GM19025 (cell line): ENCODE measurements at regions not wholly inside any gene's neighbourhood (a gene's known extent, or its start where the extent isn't known, plus 50 kb on each side); places are given as distances from the start of the nearest gene placed in this dataset.

ENCODE experiments used
- ATAC-seq: cut with Tn5 transposase; IDR thresholded peaks from one replicate; pipeline ENCODE4 v1.9.1; 2021; ENCODE audit warnings: mild to moderate bottlenecking, low read depth, moderate library complexity; ENCODE audit not compliant: unreplicated experiment

GRCh38 chr16:86285938-86286921 lies 224.1 kb upstream of the FOXF1 start:
- ATAC-seq: no peak

DNA sequence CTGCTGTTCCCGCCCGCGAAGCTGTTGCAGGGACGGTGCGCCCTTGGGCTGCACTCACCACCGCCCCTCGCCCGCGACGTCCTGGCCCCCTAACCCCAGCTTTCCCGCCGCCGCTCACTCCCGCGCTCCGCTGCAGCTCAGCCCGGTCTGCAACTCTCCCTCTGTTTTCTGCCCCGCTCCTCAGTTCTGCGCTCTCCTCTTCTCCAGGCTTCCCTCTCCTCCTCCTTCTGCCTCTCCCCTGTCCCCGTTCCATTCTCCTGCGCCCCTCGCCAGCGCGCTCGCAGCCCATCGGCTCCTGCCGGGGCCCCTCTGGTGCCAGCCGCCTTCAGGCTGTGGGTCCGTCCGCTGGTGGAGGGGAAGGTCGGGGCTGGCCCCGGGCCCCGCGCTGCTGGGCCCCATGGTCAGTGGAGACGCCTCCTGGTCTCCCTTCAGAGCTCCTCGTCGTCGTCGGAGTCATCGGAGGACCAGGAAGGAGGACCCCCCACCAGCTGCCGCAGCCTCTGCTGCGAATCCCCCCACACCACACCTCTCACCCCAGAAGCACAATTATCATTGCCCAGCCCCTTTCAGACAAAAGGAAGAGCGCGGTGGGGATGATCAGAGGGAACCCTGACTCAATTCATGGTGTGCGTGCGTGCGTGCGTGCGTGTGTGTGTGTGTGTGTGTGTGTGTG lies 223.2 kb upstream of the FOXF1 start:
- ATAC-seq: no peak

DNA sequence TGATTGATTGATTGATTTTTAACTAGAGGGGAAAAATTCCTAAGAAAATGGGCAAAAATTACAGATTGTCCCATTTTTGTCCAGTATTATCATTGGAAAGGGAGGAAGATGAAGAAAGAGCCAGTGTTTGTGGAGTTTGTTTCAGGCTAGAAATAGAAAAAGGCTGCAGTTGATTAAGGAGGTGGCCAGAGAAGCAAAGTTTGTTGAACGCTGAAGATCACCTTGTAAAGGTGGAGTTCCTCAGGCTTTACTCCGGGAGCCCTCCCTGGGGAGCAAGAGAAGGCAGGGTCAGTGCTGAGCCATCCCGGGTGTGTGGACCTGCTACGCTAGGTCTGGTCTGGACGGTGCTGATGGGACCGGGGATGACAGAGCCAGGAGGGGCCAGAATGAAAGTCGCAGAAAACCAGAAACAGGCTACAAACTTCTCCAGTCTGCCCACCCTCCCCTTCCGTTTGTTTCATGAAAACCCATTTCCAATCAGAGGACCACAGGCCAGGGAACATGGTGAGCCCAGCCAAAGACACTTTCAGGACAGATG lies 222.6 kb upstream of the FOXF1 start:
- no peak for ATAC-seq

- ATAC-seq: no peak
These were observed 221.5 kb upstream of the FOXF1 start for GRCh38 chr16:86288716-86289294.

- ATAC-seq: no peak
These were observed 221.0 kb upstream of the FOXF1 start for GRCh38 chr16:86289304-86289703.

DNA sequence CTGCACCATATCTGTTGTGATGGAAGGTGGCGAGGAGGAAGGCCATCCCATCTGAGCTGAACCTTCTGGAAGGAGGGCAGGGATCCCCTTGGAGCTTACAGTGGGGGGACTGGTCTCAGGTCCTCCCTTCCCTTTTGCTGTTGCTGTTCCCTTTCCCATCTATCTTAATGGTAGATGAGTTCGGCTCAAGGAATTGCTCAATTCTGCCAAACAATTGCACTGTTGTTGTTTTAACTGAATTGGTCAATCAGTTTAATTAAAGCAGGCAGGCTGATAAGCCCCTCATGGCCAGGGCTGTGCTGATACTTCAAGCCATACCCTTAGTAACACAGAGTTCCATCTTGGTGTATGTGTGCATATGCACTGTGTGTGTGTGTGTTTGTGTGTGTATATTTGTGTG lies 220.4 kb upstream of the FOXF1 start:
- ATAC-seq: no peak

DNA sequence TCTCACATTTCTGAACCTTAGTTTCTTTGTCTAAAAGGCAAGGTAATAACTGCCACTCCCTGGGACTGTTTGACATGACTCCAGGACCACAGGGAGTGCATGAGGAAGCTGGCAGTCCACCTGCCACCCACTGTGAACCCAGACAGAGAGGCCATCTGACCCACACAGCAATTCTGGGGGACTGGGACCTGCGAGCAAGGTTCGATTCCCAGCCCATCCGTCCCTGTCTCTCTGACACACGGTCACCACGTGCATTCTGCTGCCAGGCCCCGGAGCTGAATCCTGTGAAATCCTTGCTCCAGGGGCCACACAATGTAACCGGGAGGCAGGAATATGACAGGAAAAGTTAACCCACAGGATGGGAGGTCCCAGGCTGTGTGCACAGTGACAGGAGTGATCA lies 218.8 kb upstream of the FOXF1 start:
- no peak for ATAC-seq

DNA sequence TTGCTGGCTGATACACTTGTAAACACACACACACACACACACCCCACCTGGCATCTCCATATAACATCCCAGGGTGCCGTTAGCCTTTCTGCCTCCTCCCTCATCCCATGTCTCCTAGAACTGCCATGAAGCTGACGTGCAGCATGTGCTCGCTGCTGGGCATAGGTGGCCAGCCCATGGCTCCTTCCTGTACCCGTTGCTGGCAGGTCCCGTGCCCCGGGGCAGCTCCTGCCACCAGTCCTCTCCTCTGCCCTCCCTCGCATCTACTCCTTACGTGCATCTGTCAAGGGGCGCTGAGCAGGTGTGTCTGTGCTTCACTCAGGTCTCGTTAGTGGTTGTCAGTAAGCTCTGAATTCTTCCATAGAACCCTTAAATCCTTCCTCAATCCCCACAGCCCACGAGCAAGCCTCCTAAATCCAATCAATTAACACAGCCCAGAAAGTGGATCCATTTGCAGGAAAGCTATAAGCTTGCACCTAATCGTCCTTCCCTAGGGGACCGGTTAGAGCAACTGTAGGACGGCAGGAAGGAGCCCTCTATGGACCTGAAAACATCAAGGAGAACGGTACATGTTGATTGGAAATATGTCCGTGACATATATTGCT lies 218.1 kb upstream of the FOXF1 start:
- ATAC-seq: no peak

DNA sequence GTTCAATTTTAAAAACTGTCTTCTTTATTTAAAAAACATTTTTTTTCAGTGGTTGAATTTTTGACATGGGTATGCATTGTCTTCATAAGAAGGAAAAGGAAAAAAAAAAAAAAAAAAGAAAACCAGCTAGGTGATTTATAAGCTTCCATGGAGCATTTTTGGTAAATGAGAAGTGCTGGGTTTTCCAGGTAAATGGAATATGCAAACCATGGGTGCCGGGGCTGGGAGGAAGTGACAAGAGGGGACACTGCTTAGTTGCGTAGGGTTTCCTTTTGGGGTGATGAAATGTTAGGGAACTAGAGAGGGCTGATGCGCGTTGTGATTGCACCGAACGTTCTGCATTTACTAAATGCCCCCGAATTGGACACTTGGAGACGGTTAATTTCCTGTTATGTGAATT lies 217.4 kb upstream of the FOXF1 start:
- no peak for ATAC-seq

GRCh38 chr16:86293906-86294305 lies 216.4 kb upstream of the FOXF1 start:
- no peak for ATAC-seq

- ATAC-seq: no peak
These were observed 215.7 kb upstream of the FOXF1 start for GRCh38 chr16:86294535-86295196.

- no peak for ATAC-seq
These were observed 214.1 kb upstream of the FOXF1 start for GRCh38 chr16:86296256-86296655.

- no peak for ATAC-seq
These were observed 212.9 kb upstream of the FOXF1 start for GRCh38 chr16:86297391-86297790.

- no peak for ATAC-seq
These were observed 212.2 kb upstream of the FOXF1 start for GRCh38 chr16:86297866-86298757.

GRCh38 chr16:86298758-86299134 lies 211.6 kb upstream of the FOXF1 start:
- ATAC-seq: no peak

- ATAC-seq: no peak
These were observed 210.3 kb upstream of the FOXF1 start for GRCh38 chr16:86299882-86300610.

DNA sequence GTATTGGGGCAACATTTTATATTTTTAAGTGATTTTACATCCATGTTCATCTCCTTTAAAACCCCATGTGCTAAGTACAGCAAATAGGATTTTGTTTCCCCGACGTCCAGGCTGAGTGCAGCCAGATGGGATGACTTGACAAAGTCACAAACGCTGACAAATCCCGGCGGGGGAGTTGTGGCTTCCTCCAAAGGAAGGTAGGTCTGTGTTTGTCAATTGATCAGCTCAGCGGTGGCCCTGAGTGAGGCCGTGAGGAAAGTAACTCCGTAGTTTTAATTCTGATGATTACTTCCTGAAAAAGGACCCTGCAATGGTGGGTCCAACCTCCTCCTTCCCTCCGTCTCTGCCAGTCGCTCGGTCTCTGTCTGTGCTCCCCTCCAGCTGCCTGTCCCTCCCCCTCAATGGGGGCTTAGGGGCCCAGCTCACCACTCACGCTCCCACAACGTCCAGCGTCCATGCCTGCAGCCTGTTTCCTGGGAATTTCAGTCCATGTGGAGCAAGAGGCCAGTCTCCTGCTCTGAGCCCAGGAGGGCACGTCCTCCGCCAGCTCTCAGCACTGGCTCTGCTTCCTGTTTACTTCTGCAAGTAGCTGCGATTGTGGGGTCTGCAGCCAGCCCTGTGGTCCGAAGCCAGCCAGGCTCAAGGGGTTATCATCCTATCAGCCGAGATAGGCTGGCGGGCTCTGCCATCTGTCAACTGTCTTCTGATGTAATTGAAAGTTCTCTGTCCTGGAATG lies 209.4 kb upstream of the FOXF1 start:
- no peak for ATAC-seq
